Smooth muscle cell (in vitro differentiated cells): ENCODE measurements at regions not wholly inside any gene's neighbourhood (a gene's known extent, or its start where the extent isn't known, plus 50 kb on each side); places are given as distances from the start of the nearest gene placed in this dataset.
"Not testable (repeated sequence)": the region's sequence is repeated elsewhere in the genome, so short reads cannot be mapped to it uniquely, and the experiment has no call there.

Experiments used
- DNase-seq: peaks from one replicate; lab custom pipeline; 2025; ENCODE audit not compliant: unreplicated experiment; lab: John Stamatoyannopoulos, UW
- H2AFZ ChIP-seq: fragments of 200-600 bp; sonication (generic); 2 replicates; pipeline ENCODE4 v1.6.0; 2016; ENCODE audit warnings: antibody characterized with exemption, low read depth, mild to moderate bottlenecking
- H3F3A ChIP-seq: fragments of 200-600 bp; sonication (generic); 2 replicates; pipeline ENCODE4 v1.6.0; 2017; ENCODE audit warnings: antibody characterized with exemption, low read depth
- H3K27ac ChIP-seq: fragments of 200-600 bp; sonication (generic); 2 replicates; pipeline ENCODE4 v1.5.1; 2016; ENCODE audit warnings: low read depth, mild to moderate bottlenecking
- H3K27me3 ChIP-seq: fragments of 200-600 bp; sonication (generic); 2 replicates; pipeline ENCODE4 v1.6.1; 2016; ENCODE audit warnings: low read depth, mild to moderate bottlenecking
- H3K36me3 ChIP-seq: fragments of 200-600 bp; sonication (generic); 2 replicates; pipeline ENCODE4 v1.5.1; 2016; ENCODE audit warnings: low read depth
- H3K4me1 ChIP-seq: fragments of 200-600 bp; sonication (generic); 2 replicates; pipeline ENCODE4 v1.5.1; 2016; ENCODE audit warnings: low read depth
- H3K4me2 ChIP-seq: fragments of 200-600 bp; sonication (generic); 2 replicates; pipeline ENCODE4 v1.6.0; 2016; ENCODE audit warnings: mild to moderate bottlenecking
- H3K4me3 ChIP-seq: fragments of 200-600 bp; sonication (generic); 2 replicates; pipeline ENCODE4 v1.5.1; 2016; ENCODE audit warnings: mild to moderate bottlenecking
- H3K79me2 ChIP-seq: fragments of 200-600 bp; sonication (generic); 2 replicates; pipeline ENCODE4 v1.6.0; 2016; ENCODE audit warnings: low read depth, mild to moderate bottlenecking
- H3K9ac ChIP-seq: fragments of 200-600 bp; sonication (generic); 2 replicates; pipeline ENCODE4 v1.6.0; 2016; ENCODE audit warnings: low read depth
- H3K9me3 ChIP-seq: fragments of 200-600 bp; sonication (generic); replicated peaks from 2 replicates; pipeline ENCODE4 v1.5.1; 2016; ENCODE audit warnings: low read depth
- H4K20me1 ChIP-seq: fragments of 200-600 bp; sonication (generic); 2 replicates; pipeline ENCODE4 v1.6.0; 2016; ENCODE audit warnings: low read depth
- CTCF ChIP-seq: fragments of 200-600 bp; sonication (generic); IDR thresholded peaks from 2 replicates; pipeline ENCODE4 v1.5.1; 2017; ENCODE audit warnings: borderline replicate concordance, mild to moderate bottlenecking, antibody characterized with exemption; ENCODE audit not compliant: insufficient read depth, poor library complexity, severe bottlenecking
- WGBS: methylation state at CpG from one replicate; pipeline ENCODE4 v1.1.7; 2016; ENCODE audit warnings: low lambda C conversion rate; 5-methylcytosine and 5-hydroxymethylcytosine counted together

- Histone ChIP-seq H3K4me3 (no peak overlapping the region), H3K36me3 (no peaks in the 10 kb centered on the region), H3F3A (no peaks in the 10 kb centered on the region), H3K9ac (no peak overlapping the region), H2AFZ (no peak overlapping the region), H3K27me3 (no peaks in the 10 kb centered on the region), H3K4me1 (no peaks in the 10 kb centered on the region), H3K4me2 (no peak overlapping the region), H3K9me3 (no peaks in the 10 kb centered on the region), H3K79me2 (no peaks in the 10 kb centered on the region), H4K20me1 (no peaks in the 10 kb centered on the region), H3K27ac (no peak overlapping the region)
- TF ChIP-seq CTCF: no peak
- no peak for DNase-seq
Observed at GRCh38 chr10:33085313-33085833, 127.3 kb upstream of the ITGB1 start.

GRCh38 chr10:33084453-33084852 is 126.4 kb upstream of the ITGB1 start:
- 100% methylated on average over 1 of the region's 1 CpG for WGBS
- Histone ChIP-seq H3K4me3 (no peak overlapping the region), H3K27me3 (no peaks in the 10 kb centered on the region), H3K36me3 (no peaks in the 10 kb centered on the region), H3K27ac (no peak overlapping the region), H2AFZ (no peak overlapping the region), H3K4me2 (no peak overlapping the region), H3K4me1 (no peaks in the 10 kb centered on the region), H3K9me3 (no peaks in the 10 kb centered on the region), H3K79me2 (no peaks in the 10 kb centered on the region), H3F3A (no peaks in the 10 kb centered on the region), H4K20me1 (no peaks in the 10 kb centered on the region), H3K9ac (no peak overlapping the region)
- TF ChIP-seq CTCF: no peak
- no peak for DNase-seq

GRCh38 chr10:33082373-33082895 is 124.4 kb upstream of the ITGB1 start:
- H3K27me3 ChIP-seq: no peaks in the 10 kb centered on the region
- 92% methylated on average over 2 of the region's 2 CpGs for WGBS
- TF ChIP-seq CTCF: no peak
- no peaks in the 10 kb centered on the region for H3K4me1 ChIP-seq
- no peak overlapping the region for H3K27ac ChIP-seq
- H3K9ac ChIP-seq: no peak overlapping the region
- H3K4me2 ChIP-seq: no peak overlapping the region
- H3K4me3 ChIP-seq: no peak overlapping the region
- H2AFZ ChIP-seq: no peak overlapping the region
- DNase-seq: no peak
- H3K9me3 ChIP-seq: no peaks in the 10 kb centered on the region
- H4K20me1 ChIP-seq: no peaks in the 10 kb centered on the region
- H3F3A ChIP-seq: no peaks in the 10 kb centered on the region
- H3K36me3 ChIP-seq: no peaks in the 10 kb centered on the region
- no peaks in the 10 kb centered on the region for H3K79me2 ChIP-seq

GRCh38 chr10:33080467-33080866 is 122.4 kb upstream of the ITGB1 start:
- H3K4me3 ChIP-seq, H3K9me3 ChIP-seq, H4K20me1 ChIP-seq, H3K9ac ChIP-seq, H3F3A ChIP-seq, H3K4me1 ChIP-seq, H3K4me2 ChIP-seq, H3K27me3 ChIP-seq, H3K36me3 ChIP-seq, DNase-seq, H2AFZ ChIP-seq, H3K79me2 ChIP-seq, H3K27ac ChIP-seq: not testable (repeated sequence)
- WGBS: 82% methylated on average over 2 of the region's 2 CpGs
